BE2C (cell line): ENCODE measurements at regions not wholly inside any gene's neighbourhood (a gene's known extent, or its start where the extent isn't known, plus 50 kb on each side); places are given as distances from the start of the nearest gene placed in this dataset.

Source experiments
- DNase-seq: peaks from one replicate; pipeline ENCODE4 v3.0.0-alpha.2; 2020
- H3K27me3 ChIP-seq: fragments of 250-450 bp; sonication (Bioruptor Pico); 2 replicates; pipeline ENCODE4 v1.5.1; 2020; ENCODE audit warnings: mild to moderate bottlenecking
- H3K36me3 ChIP-seq: fragments of 250-450 bp; sonication (Bioruptor Pico); 2 replicates; pipeline ENCODE4 v1.5.1; 2020; ENCODE audit warnings: mild to moderate bottlenecking
- H3K4me1 ChIP-seq: fragments of 250-450 bp; sonication (Bioruptor Pico); 2 replicates; pipeline ENCODE4 v1.5.1; 2020
- H3K4me3 ChIP-seq: 2 replicates; pipeline ENCODE4 v1.5.1; 2011; ENCODE audit warnings: low read depth, low read length
- H3K9me3 ChIP-seq: fragments of 250-450 bp; sonication (Bioruptor Pico); 2 replicates; pipeline ENCODE4 v1.5.1; 2020
- CTCF ChIP-seq: IDR thresholded peaks from 2 replicates; pipeline ENCODE4 v1.5.1; 2012; ENCODE audit warnings: mild to moderate bottlenecking, low read depth, low read length

DNA sequence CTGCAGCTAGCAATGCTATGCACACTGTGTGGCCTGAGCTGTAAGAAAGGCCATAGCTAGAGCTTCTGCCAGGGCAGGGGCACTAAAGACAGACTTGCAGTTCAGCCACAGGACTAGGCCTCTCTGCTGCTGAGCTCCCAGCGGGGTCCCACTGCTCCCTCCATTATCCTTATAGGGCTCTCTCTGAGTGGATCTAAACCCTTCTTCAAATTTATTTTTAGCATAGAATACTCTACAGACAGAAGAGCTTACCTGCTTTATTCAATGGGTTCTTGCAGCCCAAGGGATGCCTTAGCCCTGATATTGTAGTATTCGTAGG is 100.9 kb upstream of the MLN start:
- Histone ChIP-seq H3K4me3 (no peak overlapping the region), H3K9me3 (no peaks in the 10 kb centered on the region; the same call in 1 of the 2 replicates), H3K36me3 (no peaks in the 10 kb centered on the region), H3K4me1 (no peaks in the 10 kb centered on the region; the same call in 1 of the 2 replicates), H3K27me3 (no peaks in the 10 kb centered on the region)
- DNase-seq = no peak
- no peak for TF ChIP-seq CTCF

DNA sequence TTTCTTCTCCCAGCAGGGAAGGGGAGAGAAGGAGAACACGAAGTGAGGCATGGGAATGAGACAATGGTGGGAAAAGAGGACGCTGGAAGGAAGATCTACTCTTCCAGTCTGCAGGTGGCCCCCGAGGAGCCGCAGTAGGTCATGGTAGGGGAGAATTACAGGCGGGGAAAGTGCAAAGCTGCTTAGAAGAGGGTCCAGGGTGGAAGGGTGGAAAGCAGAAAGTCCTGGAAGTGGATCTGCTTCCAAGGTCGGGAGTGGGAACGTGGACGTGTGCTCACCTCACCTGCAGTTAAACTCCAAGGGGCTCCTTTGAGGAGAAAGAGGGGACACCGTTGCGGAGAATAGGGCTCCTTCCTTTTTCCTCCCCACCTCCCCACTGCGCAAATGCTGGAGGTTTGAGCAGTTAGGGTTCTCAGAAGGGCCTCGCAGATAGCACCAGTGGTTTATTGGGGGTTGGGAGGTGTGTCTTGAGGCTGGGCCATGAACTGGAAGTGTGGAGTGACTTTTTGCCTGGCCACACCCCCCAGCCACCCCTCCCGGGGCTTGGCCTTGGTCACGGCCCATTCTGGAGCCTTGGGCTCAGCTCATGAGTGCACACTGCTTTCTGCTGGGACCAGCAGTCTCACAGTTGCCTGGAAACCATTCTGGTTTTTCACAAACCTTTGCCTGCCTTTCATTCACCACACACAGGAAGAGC is 100.4 kb upstream of the MLN start:
- H3K4me1 ChIP-seq = no peaks in the 10 kb centered on the region; the same call in 1 of the 2 replicates
- H3K9me3 ChIP-seq = no peaks in the 10 kb centered on the region; the same call in 1 of the 2 replicates
- H3K4me3 ChIP-seq = no peak overlapping the region
- H3K36me3 ChIP-seq = no peaks in the 10 kb centered on the region
- no peak for DNase-seq
- TF ChIP-seq CTCF = no peak
- no peaks in the 10 kb centered on the region for H3K27me3 ChIP-seq

DNA sequence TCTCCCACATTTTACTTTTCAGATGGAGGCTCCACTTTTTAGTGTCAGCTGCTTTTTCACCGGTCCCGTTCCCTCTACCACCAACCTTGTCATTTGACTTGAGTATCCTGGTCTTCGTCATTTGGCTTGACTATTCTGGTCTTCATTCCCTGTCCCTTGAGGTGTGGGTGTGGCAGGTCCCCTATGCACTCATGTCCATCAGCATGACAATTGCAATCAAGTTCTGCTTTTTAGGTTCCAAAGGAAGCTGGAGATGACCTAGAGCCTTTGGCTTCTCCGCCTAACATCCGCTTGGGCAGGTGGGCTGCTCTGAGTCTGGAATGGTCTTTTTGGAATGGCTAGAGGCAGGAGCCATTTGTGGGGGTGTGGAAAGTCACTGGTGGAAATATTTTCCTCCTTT is 99.8 kb upstream of the MLN start:
- DNase-seq = no peak
- Histone ChIP-seq H3K36me3 (no peaks in the 10 kb centered on the region), H3K4me1 (no peaks in the 10 kb centered on the region; the same call in 1 of the 2 replicates), H3K27me3 (no peaks in the 10 kb centered on the region), H3K9me3 (no peaks in the 10 kb centered on the region; the same call in 1 of the 2 replicates), H3K4me3 (no peak overlapping the region)
- TF ChIP-seq CTCF = no peak

DNA sequence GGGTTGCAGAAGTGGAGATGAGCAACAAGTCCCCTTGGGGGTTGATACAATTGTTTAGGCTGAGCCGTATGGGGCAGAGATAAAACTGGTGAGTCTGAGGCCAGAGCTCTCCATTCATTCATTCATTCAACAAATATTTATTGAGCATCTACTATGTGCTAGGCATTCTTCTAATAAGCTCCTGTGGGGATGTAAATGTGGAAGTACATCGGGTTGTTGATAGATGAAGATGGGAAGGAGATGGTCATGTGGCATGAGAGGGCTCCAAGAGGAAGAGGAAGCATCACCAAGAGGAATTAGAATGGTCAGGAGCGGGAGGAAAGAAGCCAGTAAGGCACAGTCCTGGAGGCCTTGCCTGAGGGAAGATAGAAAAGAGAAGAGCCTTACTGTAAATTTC is 98.7 kb upstream of the MLN start:
- DNase-seq = no peak
- Histone ChIP-seq H3K27me3 (no peaks in the 10 kb centered on the region), H3K4me1 (no peaks in the 10 kb centered on the region; the same call in 1 of the 2 replicates), H3K9me3 (no peaks in the 10 kb centered on the region; the same call in 1 of the 2 replicates), H3K36me3 (no peaks in the 10 kb centered on the region), H3K4me3 (no peak overlapping the region)
- no peak for TF ChIP-seq CTCF

DNA sequence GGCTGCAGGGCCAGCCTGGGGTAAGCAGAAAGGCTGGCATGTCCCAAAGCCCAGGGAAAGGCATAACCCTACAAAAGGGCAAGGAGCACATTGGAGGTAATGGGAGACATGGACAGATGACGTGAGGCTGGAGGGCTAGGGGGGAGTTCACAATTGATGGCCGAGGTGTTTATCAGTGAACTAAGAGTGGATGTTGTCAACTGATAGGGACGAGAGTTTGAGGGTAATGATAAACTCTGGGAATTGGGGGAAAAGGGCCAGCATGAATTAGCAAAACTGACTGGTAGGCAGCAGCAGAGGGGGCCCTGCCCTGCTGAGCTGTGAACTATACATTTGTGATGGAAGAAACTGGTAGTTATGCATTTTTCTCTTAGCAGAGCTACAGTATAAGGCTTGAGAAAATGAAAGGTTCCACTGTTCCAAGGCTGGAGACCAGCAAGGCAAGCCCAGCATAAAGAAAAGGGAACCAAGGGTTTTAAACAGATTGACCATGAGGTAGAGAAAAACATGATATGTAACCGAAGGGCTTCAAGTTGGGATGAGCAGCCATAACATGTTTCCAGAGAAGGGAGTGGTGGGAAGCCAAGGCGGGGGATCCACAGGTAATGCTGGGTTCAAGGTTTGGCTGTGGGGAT is 98.1 kb upstream of the MLN start:
- H3K9me3 ChIP-seq = no peaks in the 10 kb centered on the region; the same call in 1 of the 2 replicates
- H3K4me3 ChIP-seq = no peak overlapping the region
- no peaks in the 10 kb centered on the region for H3K27me3 ChIP-seq
- DNase-seq = no peak
- no peaks in the 10 kb centered on the region; the same call in 1 of the 2 replicates for H3K4me1 ChIP-seq
- H3K36me3 ChIP-seq = no peaks in the 10 kb centered on the region
- no peak for TF ChIP-seq CTCF

GRCh38 chr6:33898771-33899170 is 95.0 kb upstream of the MLN start:
- no peak for DNase-seq
- Histone ChIP-seq H3K4me1 (no peaks in the 10 kb centered on the region), H3K9me3 (no peaks in the 10 kb centered on the region; the same call in 1 of the 2 replicates), H3K4me3 (no peak overlapping the region), H3K36me3 (no peaks in the 10 kb centered on the region), H3K27me3 (no peaks in the 10 kb centered on the region)
- no peak for TF ChIP-seq CTCF
